ENCODE measurements at regions not wholly inside any gene's neighbourhood (a gene's known extent, or its start where the extent isn't known, plus 50 kb on each side); places are given as distances from the start of the nearest gene placed in this dataset.

DNA sequence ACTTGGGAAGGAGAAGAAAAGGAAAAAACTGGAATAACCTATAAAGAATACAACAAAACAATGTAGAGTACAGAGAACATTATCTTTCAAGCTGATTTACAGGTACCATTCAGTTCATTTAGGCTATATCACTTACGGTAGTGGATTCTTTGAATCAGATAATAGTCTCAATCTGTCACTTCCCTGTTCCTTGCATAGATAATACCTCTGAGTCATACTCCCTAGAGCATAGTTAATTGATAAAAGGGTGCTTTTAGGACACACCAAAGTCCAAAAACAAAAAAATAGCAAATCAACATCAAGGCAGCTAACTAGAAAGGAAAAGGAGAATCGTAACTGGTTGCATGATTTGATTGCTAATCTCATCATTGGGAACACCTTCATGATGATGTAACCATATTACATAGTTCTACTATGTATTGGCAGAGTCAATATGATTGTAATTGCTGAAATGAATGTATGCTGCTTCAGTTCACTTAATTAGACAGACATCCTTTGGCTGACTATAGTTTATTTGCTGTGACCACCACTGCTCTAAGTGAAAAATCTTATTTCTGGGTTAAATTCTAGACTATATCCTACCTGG is 844.4 kb downstream of the GATA3 start:
- no peaks in the 10 kb centered on the region for H3K27me3 ChIP-seq (ENCODE audit: control insufficient read depth, low read length)
- no peak overlapping the region for H3K4me3 ChIP-seq (ENCODE audit: low read length)
- H3K79me2 ChIP-seq (ENCODE audit: control insufficient read depth, low read length), result no peaks in the 10 kb centered on the region
- no peaks in the 10 kb centered on the region for H3F3A ChIP-seq (ENCODE audit: control insufficient read depth, insufficient read depth)
- no peak overlapping the region for H3K27ac ChIP-seq (ENCODE audit: low read depth, low read length)
- H3K4me1 ChIP-seq (ENCODE audit: control insufficient read depth, low read length), result no peaks in the 10 kb centered on the region
- no peaks in the 10 kb centered on the region for H3K9me2 ChIP-seq (replicated peaks; ENCODE audit: control insufficient read depth, low read length)
- no peak for TF ChIP-seq EZH2phosphoT487 (IDR thresholded peaks at IDR 0.05; ENCODE audit: borderline replicate concordance, low read length)
- TF ChIP-seq, protein P1, sequence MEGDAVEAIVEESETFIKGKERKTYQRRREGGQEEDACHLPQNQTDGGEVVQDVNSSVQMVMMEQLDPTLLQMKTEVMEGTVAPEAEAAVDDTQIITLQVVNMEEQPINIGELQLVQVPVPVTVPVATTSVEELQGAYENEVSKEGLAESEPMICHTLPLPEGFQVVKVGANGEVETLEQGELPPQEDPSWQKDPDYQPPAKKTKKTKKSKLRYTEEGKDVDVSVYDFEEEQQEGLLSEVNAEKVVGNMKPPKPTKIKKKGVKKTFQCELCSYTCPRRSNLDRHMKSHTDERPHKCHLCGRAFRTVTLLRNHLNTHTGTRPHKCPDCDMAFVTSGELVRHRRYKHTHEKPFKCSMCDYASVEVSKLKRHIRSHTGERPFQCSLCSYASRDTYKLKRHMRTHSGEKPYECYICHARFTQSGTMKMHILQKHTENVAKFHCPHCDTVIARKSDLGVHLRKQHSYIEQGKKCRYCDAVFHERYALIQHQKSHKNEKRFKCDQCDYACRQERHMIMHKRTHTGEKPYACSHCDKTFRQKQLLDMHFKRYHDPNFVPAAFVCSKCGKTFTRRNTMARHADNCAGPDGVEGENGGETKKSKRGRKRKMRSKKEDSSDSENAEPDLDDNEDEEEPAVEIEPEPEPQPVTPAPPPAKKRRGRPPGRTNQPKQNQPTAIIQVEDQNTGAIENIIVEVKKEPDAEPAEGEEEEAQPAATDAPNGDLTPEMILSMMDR (IDR thresholded peaks at IDR 0.05; ENCODE audit: low read depth, low read length, poor library complexity, severe bottlenecking), result no peak
- no peaks in the 10 kb centered on the region for H3K9me3 ChIP-seq (ENCODE audit: control insufficient read depth, insufficient read depth, low read length)
- no peaks in the 10 kb centered on the region for H4K20me1 ChIP-seq (ENCODE audit: control insufficient read depth, insufficient read depth, low read depth, low read length)
- no peaks in the 10 kb centered on the region for H3K36me3 ChIP-seq (ENCODE audit: control insufficient read depth, low read length)
- no peak overlapping the region for H3K4me2 ChIP-seq (ENCODE audit: low read length)

DNA sequence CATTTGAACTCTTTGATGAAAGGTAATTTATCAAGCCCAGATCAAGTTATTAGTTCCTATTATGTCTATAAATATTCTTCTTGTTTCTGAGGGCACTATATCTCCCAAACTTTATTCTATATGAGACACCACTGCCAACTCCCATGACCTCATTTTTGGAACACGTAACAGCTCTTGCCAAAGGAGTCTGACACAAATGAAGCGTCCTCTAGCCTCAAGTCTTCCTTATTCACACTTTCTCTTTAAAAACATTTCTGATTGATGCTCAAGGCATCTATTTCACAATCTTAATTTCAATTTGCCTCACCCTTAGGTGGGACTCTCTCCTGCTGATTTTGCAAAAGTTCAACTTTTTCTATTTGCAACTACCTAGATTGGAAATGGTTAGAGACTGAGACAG is 848.4 kb downstream of the GATA3 start:
- no peaks in the 10 kb centered on the region for H3K9me3 ChIP-seq (ENCODE audit: control insufficient read depth, insufficient read depth, low read length)
- H3K4me1 ChIP-seq (ENCODE audit: control insufficient read depth, low read length), result no peaks in the 10 kb centered on the region
- H3K79me2 ChIP-seq (ENCODE audit: control insufficient read depth, low read length), result no peaks in the 10 kb centered on the region
- H3F3A ChIP-seq (ENCODE audit: control insufficient read depth, insufficient read depth), result no peaks in the 10 kb centered on the region
- no peaks in the 10 kb centered on the region for H4K20me1 ChIP-seq (ENCODE audit: control insufficient read depth, insufficient read depth, low read depth, low read length)
- no peak overlapping the region for H3K27ac ChIP-seq (ENCODE audit: low read depth, low read length)
- H3K4me3 ChIP-seq (ENCODE audit: low read length), result no peak overlapping the region
- H3K36me3 ChIP-seq (ENCODE audit: control insufficient read depth, low read length), result no peaks in the 10 kb centered on the region
- H3K27me3 ChIP-seq (ENCODE audit: control insufficient read depth, low read length), result no peaks in the 10 kb centered on the region
- no peaks in the 10 kb centered on the region for H3K9me2 ChIP-seq (replicated peaks; ENCODE audit: control insufficient read depth, low read length)
- no peak for TF ChIP-seq EZH2phosphoT487 (IDR thresholded peaks at IDR 0.05; ENCODE audit: borderline replicate concordance, low read length)
- TF ChIP-seq, protein P1 (IDR thresholded peaks at IDR 0.05; ENCODE audit: low read depth, low read length, poor library complexity, severe bottlenecking), result no peak
- no peak overlapping the region for H3K4me2 ChIP-seq (ENCODE audit: low read length)

DNA sequence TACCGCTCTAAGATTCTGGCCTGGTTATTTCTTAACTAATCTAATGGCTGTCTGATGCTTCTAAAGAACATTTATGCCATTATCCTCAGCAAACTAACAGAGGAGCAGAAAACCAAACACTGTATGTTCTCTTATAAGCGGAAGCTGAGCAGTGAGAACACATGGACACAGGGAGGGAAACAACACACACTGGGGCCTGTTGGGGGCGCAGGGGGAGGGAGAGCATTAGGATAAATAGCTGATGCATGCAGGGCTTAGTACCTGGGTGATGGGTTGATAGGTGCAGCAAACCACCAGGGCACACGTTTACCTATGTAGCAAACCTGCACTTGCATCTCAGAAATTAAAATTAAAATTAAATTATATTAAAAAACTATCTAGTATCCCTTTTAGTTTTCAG is 853.5 kb downstream of the GATA3 start:
- Histone ChIP-seq H3K36me3 (ENCODE audit: control insufficient read depth, low read length) (no peaks in the 10 kb centered on the region), H3K27me3 (ENCODE audit: control insufficient read depth, low read length) (no peaks in the 10 kb centered on the region), H3F3A (ENCODE audit: control insufficient read depth, insufficient read depth) (no peaks in the 10 kb centered on the region), H3K9me2 (replicated peaks; ENCODE audit: control insufficient read depth, low read length) (no peaks in the 10 kb centered on the region), H3K4me1 (ENCODE audit: control insufficient read depth, low read length) (no peaks in the 10 kb centered on the region), H3K27ac (ENCODE audit: low read depth, low read length) (no peak overlapping the region), H3K4me3 (ENCODE audit: low read length) (no peak overlapping the region), H3K4me2 (ENCODE audit: low read length) (no peak overlapping the region), H4K20me1 (ENCODE audit: control insufficient read depth, insufficient read depth, low read depth, low read length) (no peaks in the 10 kb centered on the region), H3K79me2 (ENCODE audit: control insufficient read depth, low read length) (no peaks in the 10 kb centered on the region), H3K9me3 (ENCODE audit: control insufficient read depth, insufficient read depth, low read length) (no peaks in the 10 kb centered on the region)
- TF ChIP-seq EZH2phosphoT487 (IDR thresholded peaks at IDR 0.05; ENCODE audit: borderline replicate concordance, low read length), result no peak
- TF ChIP-seq, protein P1 (IDR thresholded peaks at IDR 0.05; ENCODE audit: low read depth, low read length, poor library complexity, severe bottlenecking), result no peak

Data from DOHH2 (cell line).